ENCODE measurements at regions not wholly inside any gene's neighbourhood (a gene's known extent, or its start where the extent isn't known, plus 50 kb on each side); places are given as distances from the start of the nearest gene placed in this dataset.

- H3K36me3 Mint-ChIP-seq (ENCODE audit: insufficient read depth in 1 of 3, low read depth in 3 of 3) = peaks cover 0 to 4% (median 3%) of the 10 kb centered on the region in 3 experiments; a peak in 3 of 7 replicates
- H3K4me3 Mint-ChIP-seq = no peak overlapping the region
- Histone ChIP-seq H2AK5ac (ENCODE audit: insufficient read length, low read length) (no peak overlapping the region), H2BK12ac (ENCODE audit: insufficient read length, low read depth, low read length) (no peak overlapping the region), H3K23ac (ENCODE audit: insufficient read length, low read depth, low read length) (no peak overlapping the region), H3K4me2 (ENCODE audit: insufficient read depth, insufficient read length, low read length) (no peak overlapping the region), H3K23me2 (ENCODE audit: insufficient read length, low read depth, low read length, poor library complexity, severe bottlenecking) (no peaks in the 10 kb centered on the region), H2BK120ac (ENCODE audit: low read depth, low read length, poor library complexity, severe bottlenecking) (no peak overlapping the region), H3K4me1 (ENCODE audit: insufficient read depth, low read length) (peaks cover 6% of the 10 kb centered on the region; the same call in 1 of the 2 replicates), H3K79me2 (ENCODE audit: insufficient read depth, low read length) (no peaks in the 10 kb centered on the region), H3K27me3 (ENCODE audit: insufficient read depth, low read length) (no peaks in the 10 kb centered on the region), H3K56ac (ENCODE audit: insufficient read length, low read depth, low read length) (no peak overlapping the region), H4K91ac (ENCODE audit: insufficient read length, low read depth, low read length) (no peak overlapping the region), H3K9me3 (ENCODE audit: control insufficient read depth, low read depth, low read length) (peaks cover 5% of the 10 kb centered on the region), H4K5ac (ENCODE audit: insufficient read length, low read depth, low read length) (no peak overlapping the region), H3K79me1 (ENCODE audit: insufficient read depth, low read depth, low read length, poor library complexity, severe bottlenecking) (no peaks in the 10 kb centered on the region), H4K8ac (replicated peaks; ENCODE audit: insufficient read length, low read depth, low read length) (no peak overlapping the region), H2BK5ac (ENCODE audit: insufficient read length, low read length) (no peak overlapping the region), H2BK20ac (ENCODE audit: low read depth, low read length, poor library complexity, severe bottlenecking) (no peak overlapping the region), H2BK15ac (ENCODE audit: low read depth, low read length) (no peak overlapping the region), H3K9ac (ENCODE audit: extremely low read depth, insufficient read length, low read length) (no peak overlapping the region), H3K4ac (ENCODE audit: low read depth, low read length) (no peak overlapping the region), H3T11ph (ENCODE audit: low read length) (no peak overlapping the region), H3K18ac (ENCODE audit: insufficient read length, low read depth, low read length) (no peak overlapping the region), H4K20me1 (ENCODE audit: control insufficient read depth, insufficient read depth, insufficient read length) (no peaks in the 10 kb centered on the region), H3K14ac (ENCODE audit: insufficient read depth, low read length) (no peak overlapping the region), H2AFZ (ENCODE audit: low read length) (no peak overlapping the region), H3K27ac (ENCODE audit: insufficient read length, low read depth, low read length) (no peak overlapping the region)
- peaks cover 7 to 8% of the 10 kb centered on the region in 2 experiments for H3K9me3 Mint-ChIP-seq
- H3K4me1 Mint-ChIP-seq = peaks cover 18 to 19% of the 10 kb centered on the region in 2 experiments
- WGBS (ENCODE audit: extremely low coverage, insufficient read length, low lambda C conversion rate) = no CpG with 5 or more reads among the region's 3 CpGs
- no peak for DNase-seq
- no peak overlapping the region; a peak in 1 of 7 replicates for H3K27ac Mint-ChIP-seq
- H3K27me3 Mint-ChIP-seq (ENCODE audit: low read depth) = peaks cover 15% of the 10 kb centered on the region
- no peak for TF ChIP-seq CTCF (conservative IDR thresholded peaks at IDR 0.05)
Measured at GRCh38 chr16:80915079-80915450, 91.6 kb downstream of the CMC2 start.
